ENCODE measurements at regions not wholly inside any gene's neighbourhood (a gene's known extent, or its start where the extent isn't known, plus 50 kb on each side); places are given as distances from the start of the nearest gene placed in this dataset.

DNA sequence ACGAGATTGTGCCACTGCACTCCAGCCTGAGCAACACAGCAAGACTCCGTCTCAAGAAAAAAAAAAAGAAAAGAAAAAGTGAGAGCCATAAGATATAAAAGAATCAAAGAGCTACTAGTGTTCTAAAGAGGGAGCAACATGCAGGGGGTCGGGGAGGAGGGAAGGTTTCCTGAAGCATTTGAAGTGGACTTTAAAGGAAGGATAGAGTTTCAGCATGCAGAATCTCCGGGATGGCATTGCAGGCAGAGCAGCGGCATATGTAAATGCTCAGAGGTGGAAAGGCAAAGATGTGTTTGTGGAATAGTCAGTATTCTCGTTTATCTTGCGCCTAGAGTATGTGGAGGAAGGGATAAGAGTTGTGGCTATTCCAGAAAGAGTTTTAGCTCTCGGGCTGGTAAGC is 447.6 kb upstream of the NFE2L3 start:
- TF ChIP-seq EZH2 (IDR thresholded peaks at IDR 0.05; ENCODE audit: low read length, unreplicated experiment) (no peak), CTCF (conservative IDR thresholded peaks at IDR 0.05; ENCODE audit: low read depth, low read length) (no peak)

All from PC-3 (cell line).